ENCODE measurements at regions not wholly inside any gene's neighbourhood (a gene's known extent, or its start where the extent isn't known, plus 50 kb on each side); places are given as distances from the start of the nearest gene placed in this dataset.

GRCh38 chr2:240339411-240340360 lies 95.8 kb upstream of the GPC1 start:
- Mint-ChIP-seq H3K4me3 (no peak overlapping the region), H3K27ac (no peak overlapping the region), H3K36me3 (no peaks in the 10 kb centered on the region), H3K27me3 (peaks cover 9 to 29% of the 10 kb centered on the region in 2 donors), H3K9me3 (no peaks in the 10 kb centered on the region), H3K4me1 (no peaks in the 10 kb centered on the region)
- DNase-seq, result no peak
- H3K36me3 ChIP-seq (ENCODE audit: insufficient read depth, low read length), result no peaks in the 10 kb centered on the region
- H3K27ac ChIP-seq (ENCODE audit: low read depth, low read length), result no peak overlapping the region
- CTCF ChIA-PET, result no interaction called here
- no peaks in the 10 kb centered on the region for H3K27me3 ChIP-seq (ENCODE audit: insufficient read depth, low read length, poor library complexity, severe bottlenecking)
- H3K9me3 ChIP-seq (ENCODE audit: low read length), result no peaks in the 10 kb centered on the region
- POLR2A ChIA-PET, result no interaction called here
- no peak overlapping the region for H3K4me3 ChIP-seq (ENCODE audit: low read length)
- H3K4me1 ChIP-seq (ENCODE audit: insufficient read depth, low read length), result no peaks in the 10 kb centered on the region

GRCh38 chr2:240340361-240340761 lies 95.1 kb upstream of the GPC1 start:
- Histone ChIP-seq H3K9me3 (ENCODE audit: low read length) (no peaks in the 10 kb centered on the region), H3K4me1 (ENCODE audit: insufficient read depth, low read length) (no peaks in the 10 kb centered on the region), H3K27ac (ENCODE audit: low read depth, low read length) (no peak overlapping the region), H3K36me3 (ENCODE audit: insufficient read depth, low read length) (no peaks in the 10 kb centered on the region), H3K4me3 (ENCODE audit: low read length) (no peak overlapping the region), H3K27me3 (ENCODE audit: insufficient read depth, low read length, poor library complexity, severe bottlenecking) (no peaks in the 10 kb centered on the region)
- ChIA-PET CTCF (no interaction called here), POLR2A (no interaction called here)
- H3K27ac Mint-ChIP-seq, result no peak overlapping the region
- no peaks in the 10 kb centered on the region for H3K4me1 Mint-ChIP-seq
- no peaks in the 10 kb centered on the region for H3K36me3 Mint-ChIP-seq
- no peak overlapping the region for H3K4me3 Mint-ChIP-seq
- H3K27me3 Mint-ChIP-seq, result peaks cover 9 to 25% of the 10 kb centered on the region in 2 donors
- H3K9me3 Mint-ChIP-seq, result no peaks in the 10 kb centered on the region
- no peak for DNase-seq

DNA sequence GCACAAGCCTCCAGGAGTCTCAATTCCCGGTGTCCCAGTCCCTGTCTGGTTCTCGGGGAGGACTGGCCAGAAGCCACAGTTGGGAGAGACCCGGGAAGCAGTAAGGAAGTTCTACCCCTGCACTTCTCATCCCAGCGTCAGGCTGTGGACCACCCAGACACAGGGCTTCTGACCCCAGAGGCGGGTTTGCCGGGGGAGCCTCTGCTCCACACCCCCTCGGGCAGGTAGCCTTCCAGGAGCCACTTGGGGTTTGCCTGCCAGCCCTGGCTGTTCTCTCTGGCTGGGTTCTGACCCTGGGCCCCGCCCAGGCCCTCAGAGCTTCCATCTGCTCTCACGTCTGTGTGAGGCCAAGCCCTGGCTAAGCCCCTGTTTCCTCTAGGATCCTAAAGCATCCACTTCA lies 94.4 kb upstream of the GPC1 start:
- ChIA-PET POLR2A (no interaction called here), CTCF (no interaction called here)
- H3K9me3 Mint-ChIP-seq, result peaks cover 0 to 2% (median 0%) of the 10 kb centered on the region in 5 donors
- Histone ChIP-seq H3K27me3 (ENCODE audit: insufficient read depth, low read length, poor library complexity, severe bottlenecking) (no peaks in the 10 kb centered on the region), H3K27ac (ENCODE audit: low read depth, low read length) (no peak overlapping the region), H3K4me3 (ENCODE audit: low read length) (no peak overlapping the region), H3K36me3 (ENCODE audit: insufficient read depth, low read length) (no peaks in the 10 kb centered on the region), H3K9me3 (ENCODE audit: low read length) (no peaks in the 10 kb centered on the region), H3K4me1 (ENCODE audit: insufficient read depth, low read length) (no peaks in the 10 kb centered on the region)
- H3K27ac Mint-ChIP-seq, result no peak overlapping the region
- no peak for DNase-seq
- peaks cover 9 to 21% of the 10 kb centered on the region in 2 donors for H3K27me3 Mint-ChIP-seq
- H3K4me3 Mint-ChIP-seq, result no peak overlapping the region
- no peaks in the 10 kb centered on the region for H3K4me1 Mint-ChIP-seq
- no peaks in the 10 kb centered on the region for H3K36me3 Mint-ChIP-seq

DNA sequence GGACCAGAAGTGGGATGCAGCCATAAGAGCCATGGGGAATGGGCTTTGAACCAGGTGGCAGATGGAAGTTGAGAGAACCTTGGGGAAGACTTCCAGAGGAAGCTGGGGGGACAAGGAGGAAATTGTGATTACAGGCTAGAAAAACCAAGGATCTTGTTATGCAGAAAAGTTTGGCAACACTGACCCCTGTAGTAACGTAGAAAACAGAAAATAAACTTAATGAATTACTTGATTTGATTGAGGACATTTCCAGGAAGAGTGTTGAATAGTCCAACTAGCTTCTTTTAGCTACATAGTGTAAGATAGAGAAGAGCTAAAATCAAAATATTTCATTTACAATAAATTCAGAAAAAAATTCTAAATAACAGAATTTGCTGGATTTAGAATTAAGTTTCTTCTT lies 91.9 kb upstream of the GPC1 start:
- Histone ChIP-seq H3K27me3 (ENCODE audit: insufficient read depth, low read length, poor library complexity, severe bottlenecking) (no peaks in the 10 kb centered on the region), H3K9me3 (ENCODE audit: low read length) (no peaks in the 10 kb centered on the region), H3K4me3 (ENCODE audit: low read length) (no peak overlapping the region), H3K36me3 (ENCODE audit: insufficient read depth, low read length) (no peaks in the 10 kb centered on the region), H3K27ac (ENCODE audit: low read depth, low read length) (no peak overlapping the region), H3K4me1 (ENCODE audit: insufficient read depth, low read length) (no peaks in the 10 kb centered on the region)
- CTCF ChIA-PET, result no interaction called here
- Mint-ChIP-seq H3K9me3 (peaks cover 0 to 2% (median 0%) of the 10 kb centered on the region in 5 donors), H3K36me3 (no peaks in the 10 kb centered on the region), H3K27me3 (peaks cover 2 to 7% of the 10 kb centered on the region in 2 donors), H3K4me1 (no peaks in the 10 kb centered on the region), H3K4me3 (no peak overlapping the region), H3K27ac (no peak overlapping the region)
- POLR2A ChIA-PET, result no interaction called here
- DNase-seq, result no peak

DNA sequence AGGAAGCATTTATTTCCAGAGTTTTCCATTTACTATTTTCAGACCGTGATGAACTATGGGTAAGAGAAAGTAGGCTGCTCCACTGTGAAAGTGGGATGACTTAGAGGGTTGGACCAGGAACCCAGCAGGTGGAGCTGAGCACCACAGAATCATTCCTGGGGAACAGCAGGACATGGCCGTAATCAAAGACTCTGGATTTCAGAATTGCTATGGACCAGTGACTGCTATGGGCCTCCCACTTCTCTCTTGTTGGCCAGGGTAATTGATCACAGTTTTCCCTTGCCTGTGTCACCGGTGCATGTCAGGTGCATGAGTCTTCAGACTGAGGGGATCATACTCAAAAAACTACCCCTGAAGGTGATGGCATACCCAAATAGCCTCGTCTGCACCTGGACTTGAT lies 90.6 kb upstream of the GPC1 start:
- no peak for DNase-seq
- Mint-ChIP-seq H3K9me3 (peaks cover 0 to 2% (median 0%) of the 10 kb centered on the region in 5 donors), H3K4me3 (no peak overlapping the region), H3K27ac (no peak overlapping the region), H3K4me1 (no peaks in the 10 kb centered on the region), H3K36me3 (no peaks in the 10 kb centered on the region), H3K27me3 (peaks cover 1 to 5% of the 10 kb centered on the region in 2 donors)
- Histone ChIP-seq H3K9me3 (ENCODE audit: low read length) (no peaks in the 10 kb centered on the region), H3K4me3 (ENCODE audit: low read length) (no peak overlapping the region), H3K36me3 (ENCODE audit: insufficient read depth, low read length) (no peaks in the 10 kb centered on the region), H3K27me3 (ENCODE audit: insufficient read depth, low read length, poor library complexity, severe bottlenecking) (no peaks in the 10 kb centered on the region), H3K27ac (ENCODE audit: low read depth, low read length) (no peak overlapping the region), H3K4me1 (ENCODE audit: insufficient read depth, low read length) (no peaks in the 10 kb centered on the region)
- CTCF ChIA-PET, result no interaction called here
- POLR2A ChIA-PET, result no interaction called here

- Mint-ChIP-seq H3K4me1 (no peaks in the 10 kb centered on the region), H3K27me3 (peaks cover 1 to 9% of the 10 kb centered on the region in 2 donors), H3K9me3 (peaks cover 0 to 2% (median 0%) of the 10 kb centered on the region in 5 donors), H3K4me3 (no peak overlapping the region), H3K36me3 (no peaks in the 10 kb centered on the region), H3K27ac (no peak overlapping the region)
- Histone ChIP-seq H3K36me3 (ENCODE audit: insufficient read depth, low read length) (no peaks in the 10 kb centered on the region), H3K4me3 (ENCODE audit: low read length) (no peak overlapping the region), H3K27ac (ENCODE audit: low read depth, low read length) (no peak overlapping the region), H3K9me3 (ENCODE audit: low read length) (no peaks in the 10 kb centered on the region), H3K27me3 (ENCODE audit: insufficient read depth, low read length, poor library complexity, severe bottlenecking) (no peaks in the 10 kb centered on the region), H3K4me1 (ENCODE audit: insufficient read depth, low read length) (no peaks in the 10 kb centered on the region)
- CTCF ChIA-PET, result no interaction called here
- DNase-seq, result no peak
- POLR2A ChIA-PET, result no interaction called here
These were observed 89.3 kb upstream of the GPC1 start for GRCh38 chr2:240346015-240346752.

DNA sequence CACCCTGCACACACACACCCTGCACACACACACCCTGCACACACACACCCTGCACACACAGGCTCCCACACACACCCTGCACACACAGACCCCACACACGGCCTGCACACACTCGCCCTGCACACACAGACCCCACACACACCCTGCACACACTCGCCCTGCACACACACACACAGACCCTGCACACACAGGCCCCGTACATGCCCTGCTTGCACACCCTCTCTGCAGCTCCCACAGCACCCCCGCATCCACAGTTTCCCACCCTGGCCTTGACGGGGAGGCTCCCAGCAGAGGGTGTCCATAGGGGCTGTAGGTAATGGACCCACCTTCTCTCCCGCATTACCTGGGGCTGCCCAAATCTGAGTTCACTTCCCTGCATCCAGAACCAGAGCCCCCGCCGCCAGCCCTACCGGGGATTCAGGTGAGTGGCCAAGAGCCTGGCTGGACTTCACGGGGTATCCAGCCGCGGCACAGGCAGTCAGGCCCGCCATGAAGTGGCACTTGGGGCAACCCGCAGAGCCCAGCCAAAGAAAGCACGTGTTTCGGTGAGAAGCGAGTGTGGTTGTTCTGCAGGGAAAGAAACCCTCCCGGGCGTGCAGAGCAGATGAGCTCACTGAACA lies 88.6 kb upstream of the GPC1 start:
- POLR2A ChIA-PET, result no interaction called here
- peaks cover 0 to 2% (median 0%) of the 10 kb centered on the region in 5 donors for H3K9me3 Mint-ChIP-seq
- no peak overlapping the region for H3K4me3 Mint-ChIP-seq
- Histone ChIP-seq H3K9me3 (ENCODE audit: low read length) (no peaks in the 10 kb centered on the region), H3K4me3 (ENCODE audit: low read length) (no peak overlapping the region), H3K4me1 (ENCODE audit: insufficient read depth, low read length) (no peaks in the 10 kb centered on the region), H3K27ac (ENCODE audit: low read depth, low read length) (no peak overlapping the region), H3K36me3 (ENCODE audit: insufficient read depth, low read length) (no peaks in the 10 kb centered on the region), H3K27me3 (ENCODE audit: insufficient read depth, low read length, poor library complexity, severe bottlenecking) (no peaks in the 10 kb centered on the region)
- H3K36me3 Mint-ChIP-seq, result no peaks in the 10 kb centered on the region
- no peak for DNase-seq
- CTCF ChIA-PET, result no interaction called here
- H3K27ac Mint-ChIP-seq, result no peak overlapping the region
- H3K27me3 Mint-ChIP-seq, result peaks cover 1 to 9% of the 10 kb centered on the region in 2 donors
- H3K4me1 Mint-ChIP-seq, result no peaks in the 10 kb centered on the region

DNA sequence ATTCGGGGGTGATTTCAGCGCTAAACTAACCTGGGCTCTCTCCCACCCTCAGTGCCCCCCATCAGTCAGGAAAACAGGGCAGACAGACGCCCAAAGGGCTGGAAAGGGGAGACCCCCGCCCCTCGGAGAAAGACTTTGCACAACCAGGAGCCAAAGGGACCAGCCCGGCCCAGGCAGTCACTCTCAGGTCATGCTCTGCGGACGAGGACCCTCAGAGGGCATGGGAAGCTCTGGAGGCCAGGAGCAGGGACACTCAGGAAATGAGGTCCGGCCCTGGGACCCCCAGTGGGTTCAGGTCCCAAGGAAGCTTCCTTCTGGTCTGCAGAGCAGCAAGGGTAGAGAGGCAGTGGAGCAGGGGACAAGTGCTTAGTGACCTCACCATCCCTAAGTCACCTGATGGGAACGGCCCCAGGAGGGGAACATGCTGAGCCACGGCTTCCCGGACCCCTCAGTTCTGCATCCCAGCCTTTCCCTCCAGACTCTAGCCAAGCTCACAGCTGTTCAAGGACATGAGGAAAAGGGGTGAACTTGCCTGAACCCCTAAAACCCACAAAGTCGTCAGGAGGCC lies 88.0 kb upstream of the GPC1 start:
- H3K36me3 ChIP-seq (ENCODE audit: insufficient read depth, low read length), result no peaks in the 10 kb centered on the region
- Mint-ChIP-seq H3K4me1 (no peaks in the 10 kb centered on the region), H3K4me3 (no peak overlapping the region), H3K27me3 (peaks cover 1 to 14% of the 10 kb centered on the region in 2 donors), H3K27ac (no peak overlapping the region), H3K9me3 (peaks cover 0 to 2% (median 0%) of the 10 kb centered on the region in 5 donors), H3K36me3 (no peaks in the 10 kb centered on the region)
- DNase-seq, result no peak
- POLR2A ChIA-PET, result no interaction called here
- no peak overlapping the region for H3K27ac ChIP-seq (ENCODE audit: low read depth, low read length)
- H3K4me1 ChIP-seq (ENCODE audit: insufficient read depth, low read length), result no peaks in the 10 kb centered on the region
- H3K4me3 ChIP-seq (ENCODE audit: low read length), result no peak overlapping the region
- H3K9me3 ChIP-seq (ENCODE audit: low read length), result no peaks in the 10 kb centered on the region
- CTCF ChIA-PET, result no interaction called here
- no peaks in the 10 kb centered on the region for H3K27me3 ChIP-seq (ENCODE audit: insufficient read depth, low read length, poor library complexity, severe bottlenecking)

Data from CD8-positive, alpha-beta memory T cell (primary cell).